Ishikawa (cell line): ENCODE measurements at regions not wholly inside any gene's neighbourhood (a gene's known extent, or its start where the extent isn't known, plus 50 kb on each side); places are given as distances from the start of the nearest gene placed in this dataset.

Experiments
- CEBPB ChIP-seq: IDR thresholded peaks from 2 replicates; pipeline ENCODE4 v1.6.1; 2012
- CREB1 ChIP-seq: IDR thresholded peaks from 2 replicates; pipeline ENCODE4 v1.6.1; 2012; ENCODE audit warnings: low read depth
- EGR1 ChIP-seq: IDR thresholded peaks from 2 replicates; pipeline ENCODE4 v1.6.1; 2012
- EP300 ChIP-seq: IDR thresholded peaks from 2 replicates; pipeline ENCODE4 v1.6.1; 2012; ENCODE audit warnings: borderline replicate concordance
- FOXM1 ChIP-seq: IDR thresholded peaks from 2 replicates; pipeline ENCODE4 v1.6.1; 2012; ENCODE audit warnings: low read depth, borderline replicate concordance
- MAX ChIP-seq: IDR thresholded peaks from 2 replicates; pipeline ENCODE4 v1.6.1; 2012
- NFIC ChIP-seq: IDR thresholded peaks from 2 replicates; pipeline ENCODE4 v1.6.1; 2012
- RAD21 ChIP-seq: IDR thresholded peaks from 2 replicates; pipeline ENCODE4 v1.6.1; 2012; ENCODE audit warnings: low read depth
- REST ChIP-seq: IDR thresholded peaks from 2 replicates; pipeline ENCODE4 v1.6.1; 2012; ENCODE audit warnings: low read depth, mild to moderate bottlenecking
- TAF1 ChIP-seq: IDR thresholded peaks from 2 replicates; pipeline ENCODE4 v1.6.1; 2012; ENCODE audit warnings: low read depth, mild to moderate bottlenecking
- TCF12 ChIP-seq: IDR thresholded peaks from 2 replicates; pipeline ENCODE4 v1.6.1; 2012; ENCODE audit warnings: low read depth
- TEAD4 ChIP-seq: IDR thresholded peaks from 2 replicates; pipeline ENCODE4 v1.6.1; 2012
- USF1 ChIP-seq: IDR thresholded peaks from 2 replicates; pipeline ENCODE4 v1.6.1; 2012
- YY1 ChIP-seq: IDR thresholded peaks from 2 replicates; pipeline ENCODE4 v1.6.1; 2012; ENCODE audit warnings: low read depth
- ZBTB7A ChIP-seq: IDR thresholded peaks from 2 replicates; pipeline ENCODE4 v1.6.1; 2012; ENCODE audit warnings: low read depth

- TF ChIP-seq TEAD4, result peak; percentile 96
- peak; percentile 96 for TF ChIP-seq FOXM1
- TF ChIP-seq RAD21, result peak; percentile 33; the same call in 1 of the 2 replicates
- TF ChIP-seq REST, result peak; percentile 19; the same call in 1 of the 2 replicates
- no peak for TF ChIP-seq ZBTB7A
- peak; percentile 99 for TF ChIP-seq NFIC
- TF ChIP-seq TCF12, result peak; percentile 98
- no peak for TF ChIP-seq EGR1
- peak; percentile 98 for TF ChIP-seq EP300
- no peak; the same call in 1 of the 2 replicates for TF ChIP-seq TAF1
- peak; percentile 72 for TF ChIP-seq MAX
- TF ChIP-seq CEBPB, result peak; percentile 99
- no peak for TF ChIP-seq USF1
- no peak for TF ChIP-seq CREB1
- TF ChIP-seq YY1, result peak; percentile 64
These were observed 377.0 kb downstream of the ETS1 start for GRCh38 chr11:128210148-128210940.

- no peak for TF ChIP-seq ZBTB7A
- TF ChIP-seq REST, result no peak
- TF ChIP-seq CREB1, result no peak
- no peak for TF ChIP-seq TAF1
- TF ChIP-seq MAX, result no peak
- TF ChIP-seq TCF12, result no peak
- TF ChIP-seq USF1, result no peak
- no peak for TF ChIP-seq FOXM1
- TF ChIP-seq YY1, result no peak
- no peak for TF ChIP-seq RAD21
- TF ChIP-seq EP300, result no peak
- no peak for TF ChIP-seq NFIC
- TF ChIP-seq TEAD4, result no peak
- no peak for TF ChIP-seq EGR1
- TF ChIP-seq CEBPB, result no peak
These were observed 378.3 kb downstream of the ETS1 start for GRCh38 chr11:128209138-128209435.

GRCh38 chr11:128208329-128209137 is 378.8 kb downstream of the ETS1 start:
- TF ChIP-seq CREB1 (no peak), ZBTB7A (no peak), TEAD4 (peak; percentile 91), EP300 (peak; percentile 95), REST (no peak), FOXM1 (peak; percentile 88), MAX (peak; percentile 45), USF1 (0 out of 2 replicates have a peak, but pooled peaks have one; percentile 23), EGR1 (no peak), NFIC (peak; percentile 99), TCF12 (peak; percentile 94), TAF1 (no peak), RAD21 (0 out of 2 replicates have a peak, but pooled peaks have one; percentile 3), CEBPB (no peak), YY1 (peak; percentile 47; the same call in 1 of the 2 replicates)
